HG03097 (cell line): ENCODE measurements at regions not wholly inside any gene's neighbourhood (a gene's known extent, or its start where the extent isn't known, plus 50 kb on each side); places are given as distances from the start of the nearest gene placed in this dataset.
"Not testable (repeated sequence)": the region's sequence is repeated elsewhere in the genome, so short reads cannot be mapped to it uniquely, and the experiment has no call there.

ENCODE experiments used
- ATAC-seq: cut with Tn5 transposase; IDR thresholded peaks from one replicate; pipeline ENCODE4 v1.9.1; 2021; ENCODE audit not compliant: unreplicated experiment, low FRiP score

DNA sequence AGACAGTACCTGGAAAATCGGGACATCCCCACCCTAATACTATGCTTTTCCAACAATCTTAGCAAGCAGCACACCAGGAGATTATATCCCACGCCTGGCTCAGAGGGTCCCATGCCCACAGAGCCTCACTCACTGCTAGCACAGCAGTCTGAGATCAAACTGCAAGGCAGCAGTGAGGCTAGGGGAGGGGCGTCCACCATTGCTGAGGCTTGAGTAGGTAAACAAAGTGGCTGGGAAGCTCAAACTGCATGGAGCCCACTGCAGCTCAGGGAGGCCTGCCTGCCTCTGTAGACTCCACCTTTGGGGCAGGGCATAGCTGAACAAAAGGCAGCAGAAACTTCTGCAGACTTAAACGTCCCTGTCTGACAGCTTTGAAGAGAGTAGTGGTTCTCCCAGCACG, 275.5 kb downstream of the IKZF2 start:
- not testable (repeated sequence) for ATAC-seq

DNA sequence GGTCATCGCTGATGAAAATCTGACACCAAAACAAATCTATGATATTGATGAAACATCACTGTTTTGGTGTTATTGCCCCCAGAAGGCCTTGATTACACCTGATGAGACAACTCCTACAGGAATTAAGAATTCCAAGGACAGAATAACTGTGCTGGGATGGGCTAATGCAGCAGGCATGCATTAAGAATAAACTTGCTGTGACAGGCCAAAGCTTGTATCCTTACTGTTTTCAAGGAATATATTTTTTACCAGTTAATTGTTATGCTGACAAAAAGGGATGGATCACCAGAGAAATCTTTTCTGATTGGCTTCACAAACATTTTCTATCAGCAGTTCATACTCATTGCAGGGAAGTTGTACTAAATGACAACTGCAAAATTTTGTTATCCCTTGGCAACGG, 278.2 kb downstream of the IKZF2 start:
- ATAC-seq = no peak

DNA sequence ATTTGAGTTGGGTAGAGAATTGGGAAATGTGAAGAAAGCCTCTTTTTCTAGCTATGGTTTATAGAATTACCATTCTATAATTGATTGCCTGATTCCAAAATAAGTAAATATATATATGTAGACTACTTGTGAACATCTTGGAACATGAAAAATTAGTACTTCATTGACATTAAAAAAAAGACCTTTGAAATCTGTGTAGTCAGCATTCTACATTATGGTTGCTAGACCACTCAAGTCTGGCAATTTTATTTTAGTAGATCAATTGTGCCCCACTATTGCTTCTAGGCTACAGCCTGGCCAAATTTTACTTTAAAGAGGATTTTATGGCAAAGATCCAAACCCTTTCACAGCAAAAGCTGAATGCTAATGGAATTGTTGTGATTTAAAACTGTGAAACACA, 279.8 kb downstream of the IKZF2 start:
- ATAC-seq = no peak

DNA sequence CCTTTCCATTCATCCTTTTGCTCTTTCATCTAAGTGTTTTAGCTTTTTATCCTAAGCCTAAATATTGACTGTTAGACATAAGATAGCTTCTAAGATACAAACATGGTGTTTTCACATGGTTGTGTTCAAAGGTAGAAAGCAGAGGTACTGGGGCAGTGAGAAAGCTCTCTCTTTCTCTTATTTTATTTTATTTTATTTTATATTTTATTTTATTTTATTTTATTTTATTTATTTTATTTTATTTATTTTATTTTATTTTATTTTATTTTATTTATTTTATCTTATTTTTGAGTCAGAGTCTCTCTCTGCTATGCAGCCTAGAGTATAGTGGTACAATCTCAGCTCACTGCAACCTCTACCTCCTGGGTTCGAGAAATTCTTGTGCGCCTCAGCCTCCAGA, 287.2 kb downstream of the IKZF2 start:
- ATAC-seq = no peak

DNA sequence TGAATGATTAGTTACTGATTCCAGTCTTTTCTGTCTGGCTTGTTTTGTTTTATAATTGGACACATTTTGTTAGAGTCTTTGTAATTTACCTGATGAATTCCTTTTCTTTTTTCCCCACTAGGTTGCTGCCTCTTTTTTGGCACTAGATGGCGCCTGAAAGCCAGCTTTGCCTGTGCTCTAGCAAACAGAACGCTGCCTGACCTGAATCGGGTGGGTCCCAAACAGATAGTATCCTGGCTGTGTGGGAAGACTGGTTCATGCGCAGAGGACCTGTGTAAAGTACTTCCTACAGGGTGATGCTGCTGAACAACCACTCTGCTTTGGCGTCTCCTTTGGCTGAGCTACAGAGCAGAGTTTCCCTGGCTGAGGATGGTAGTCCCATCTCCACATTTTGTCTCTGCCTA, 288.2 kb downstream of the IKZF2 start:
- ATAC-seq = no peak

DNA sequence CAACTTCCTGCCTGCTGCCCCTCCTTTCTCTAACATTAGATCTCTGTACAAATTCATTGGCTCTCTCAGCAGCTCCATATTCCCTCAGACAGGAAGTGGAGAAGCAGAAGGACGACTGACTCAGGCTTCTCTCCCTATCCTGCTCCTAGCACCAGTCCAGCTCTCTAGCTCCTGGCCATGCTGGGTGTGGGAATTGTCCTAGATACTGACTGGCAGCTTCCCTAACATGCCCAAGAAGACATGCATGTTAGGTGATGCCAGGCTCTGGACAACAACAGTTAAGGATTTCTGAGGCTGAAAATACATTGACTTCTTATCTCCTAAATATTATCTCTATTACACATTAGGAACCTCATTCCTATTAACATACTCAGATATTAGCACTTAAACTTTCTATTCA, 292.9 kb downstream of the IKZF2 start:
- ATAC-seq = no peak

DNA sequence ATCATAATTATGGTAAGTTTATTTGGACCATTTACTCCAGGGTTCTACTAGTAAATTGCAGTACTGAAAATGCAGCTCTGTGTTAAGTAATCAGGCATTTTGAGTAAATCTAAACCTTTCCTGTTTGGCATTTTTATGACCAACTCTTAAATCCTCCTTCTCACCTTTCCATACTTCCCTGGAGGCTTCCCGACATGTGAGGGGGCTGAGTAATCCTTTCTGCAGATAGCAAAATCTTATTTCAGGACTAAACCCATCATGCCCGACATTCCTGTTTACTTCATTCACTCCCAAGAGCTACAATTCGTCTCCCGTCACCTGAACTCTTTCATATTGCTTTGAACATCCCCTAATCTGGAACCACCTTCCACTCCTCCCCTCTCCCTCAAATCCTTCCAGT, 296.6 kb downstream of the IKZF2 start:
- ATAC-seq = no peak

DNA sequence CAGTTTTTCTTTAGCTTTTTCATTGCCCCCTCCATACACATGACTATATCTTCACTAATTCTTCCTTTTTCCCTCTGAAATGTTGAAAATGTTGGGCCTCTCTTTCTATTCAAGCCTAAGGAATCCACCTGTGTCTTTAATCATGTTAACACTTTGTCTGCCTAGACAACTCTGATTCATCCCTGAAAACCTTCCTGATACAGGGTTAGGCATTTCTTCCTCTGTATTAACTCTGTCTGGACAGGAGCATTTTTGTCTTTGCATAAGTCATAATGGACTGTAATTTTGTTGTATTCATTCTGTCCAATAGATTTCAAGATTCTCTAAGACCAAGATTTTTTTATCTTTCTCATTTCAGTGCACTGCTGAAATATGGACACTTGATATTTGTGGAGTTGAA, 297.3 kb downstream of the IKZF2 start:
- ATAC-seq = no peak

DNA sequence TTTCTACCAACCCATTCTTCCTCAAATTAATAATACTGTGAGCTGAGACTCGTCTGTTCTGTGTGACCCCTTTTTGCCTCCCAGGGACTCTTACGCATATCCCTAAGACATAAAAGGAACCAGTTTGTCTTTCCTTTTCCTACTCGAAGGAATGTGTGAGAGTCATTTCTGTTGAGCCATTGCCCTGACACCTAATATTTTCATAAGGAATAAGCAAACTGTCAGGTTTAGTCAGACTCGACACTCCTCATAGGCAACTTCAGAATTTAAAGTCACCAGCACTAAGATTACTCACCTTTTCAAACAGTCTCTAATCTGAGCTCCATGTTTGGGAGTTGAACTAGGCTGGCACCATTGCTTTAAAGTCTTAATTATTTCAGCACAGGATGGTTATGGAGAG, 305.5 kb downstream of the IKZF2 start:
- ATAC-seq = no peak

DNA sequence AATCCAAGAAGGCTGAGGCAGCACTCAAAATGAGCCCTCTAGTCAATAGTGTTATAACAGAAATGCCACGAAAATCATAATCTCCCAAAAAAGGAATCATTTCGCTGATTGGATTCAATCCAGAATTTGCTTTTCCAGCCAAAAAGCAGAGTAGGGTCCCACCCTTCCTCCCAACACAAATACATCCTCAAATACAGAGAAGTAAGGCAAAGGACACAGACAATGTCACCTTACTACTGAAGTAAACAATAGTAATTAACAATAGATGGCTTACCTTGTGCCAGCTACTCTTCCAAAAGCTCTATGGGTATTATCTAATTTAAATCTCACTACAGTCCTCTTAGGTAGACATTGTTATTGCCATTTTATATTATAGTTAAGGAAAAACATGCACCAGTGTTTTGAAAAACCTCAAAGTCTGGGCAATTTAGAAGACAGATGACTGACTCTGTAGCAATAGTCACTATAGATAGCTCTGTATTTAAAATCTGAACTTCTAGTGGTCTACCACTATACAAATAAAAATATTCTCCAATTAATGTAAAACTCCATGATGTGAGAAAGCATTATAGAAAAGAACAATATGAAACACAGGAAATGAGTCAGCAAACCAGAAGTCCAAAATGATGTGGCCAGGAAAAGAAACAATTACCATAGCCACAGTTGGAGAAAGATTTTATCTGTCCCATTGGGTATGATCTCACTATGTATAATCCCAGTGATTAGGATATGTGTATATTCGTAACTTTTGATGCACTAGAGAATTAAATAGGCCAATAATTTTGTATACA, 305.0 kb upstream of the ERBB4 start:
- no peak for ATAC-seq

DNA sequence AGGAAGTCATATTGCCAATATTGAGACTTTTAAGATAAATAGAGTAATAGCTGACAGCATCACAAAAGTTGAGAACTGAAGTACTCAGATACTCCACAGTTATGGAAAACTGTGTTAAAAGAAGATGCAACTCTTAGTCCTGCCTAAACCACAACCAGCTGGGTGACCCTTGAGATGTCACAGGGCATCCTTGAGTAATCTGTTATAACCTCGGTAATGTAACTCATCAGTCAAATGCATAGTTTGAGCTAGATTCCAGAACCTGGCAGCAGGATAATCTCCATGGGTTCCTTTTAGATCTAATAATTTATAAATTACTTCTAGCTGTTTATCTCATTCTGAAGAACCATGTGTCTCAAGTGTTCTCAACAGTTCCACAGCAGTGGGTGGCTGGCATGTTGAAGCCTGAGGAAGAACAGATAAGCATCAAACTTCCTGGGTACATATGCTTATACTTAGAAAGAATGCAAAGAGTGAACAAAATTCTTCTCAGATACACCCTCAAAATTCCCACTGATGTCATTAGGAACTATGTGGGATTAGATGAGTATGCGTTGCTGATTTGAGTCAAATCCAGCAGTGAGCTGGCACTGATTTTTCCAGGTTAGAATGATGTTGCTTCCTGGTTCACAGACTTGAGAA, 304.1 kb upstream of the ERBB4 start:
- ATAC-seq = no peak

DNA sequence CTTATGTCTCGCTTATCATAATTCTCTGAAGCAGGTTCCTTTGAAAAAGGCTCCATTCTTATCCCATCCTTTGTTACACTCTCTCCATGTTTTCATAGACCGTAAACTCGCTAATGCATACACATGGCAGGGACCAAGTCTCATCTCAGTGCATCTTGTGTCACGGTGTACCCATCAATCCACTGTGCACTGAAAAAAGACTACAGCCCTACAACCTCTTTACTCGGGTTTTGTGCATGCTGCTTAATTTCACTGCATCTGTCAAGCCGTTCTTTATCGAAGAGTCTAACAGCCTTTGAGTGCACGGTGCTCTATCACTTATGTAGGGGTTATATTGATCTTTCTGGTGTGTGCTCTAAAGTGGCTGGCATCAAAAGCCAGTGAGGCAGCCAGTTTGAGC, 302.9 kb upstream of the ERBB4 start:
- no peak for ATAC-seq

DNA sequence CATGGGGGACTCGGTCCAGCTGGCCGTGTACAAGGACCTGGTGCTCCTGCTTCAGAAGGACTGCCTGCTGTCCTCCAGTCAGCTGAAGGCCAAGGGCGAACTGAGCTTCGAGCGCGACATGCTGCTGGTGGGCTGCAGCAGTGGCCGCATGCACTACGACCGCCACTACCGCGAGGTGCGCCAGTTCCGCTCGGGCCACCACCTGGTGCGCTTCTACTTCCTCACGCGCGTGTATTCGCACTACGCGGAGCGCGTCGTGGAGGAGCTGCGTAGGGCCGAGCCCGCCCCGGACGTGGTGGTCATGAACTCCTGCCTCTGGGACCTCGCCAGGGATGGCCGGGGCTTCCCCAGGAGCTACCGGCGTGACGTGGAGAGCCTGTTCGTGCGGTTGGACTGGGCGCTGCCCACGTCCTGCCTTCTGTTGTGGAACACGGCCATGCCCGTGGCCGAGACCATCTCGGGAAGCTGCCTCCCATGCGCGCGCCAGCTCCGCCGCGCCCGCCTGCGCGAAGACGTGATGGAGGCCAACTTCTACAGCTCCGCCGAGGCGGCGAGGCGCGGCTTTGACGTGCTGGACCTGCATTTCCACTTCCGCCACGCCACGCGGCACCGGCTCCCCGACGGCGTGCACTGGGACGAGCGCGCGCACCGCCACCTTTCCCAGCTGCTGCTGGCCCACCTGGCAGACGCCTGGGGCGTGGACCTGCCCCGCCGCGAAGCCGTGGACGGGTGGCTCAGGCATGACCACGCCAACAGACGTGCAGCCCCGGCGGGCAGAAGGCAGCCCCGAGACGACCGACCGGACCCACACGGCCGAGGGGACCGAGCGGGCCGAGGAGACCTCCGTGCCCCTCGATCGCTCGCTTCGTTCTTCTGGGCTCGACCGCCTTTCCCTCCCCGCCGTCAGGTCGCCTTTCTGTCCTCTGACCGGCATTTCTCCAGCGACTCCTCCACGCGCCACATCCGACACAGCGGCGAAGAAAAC, 293.9 kb upstream of the ERBB4 start:
- ATAC-seq = no peak

DNA sequence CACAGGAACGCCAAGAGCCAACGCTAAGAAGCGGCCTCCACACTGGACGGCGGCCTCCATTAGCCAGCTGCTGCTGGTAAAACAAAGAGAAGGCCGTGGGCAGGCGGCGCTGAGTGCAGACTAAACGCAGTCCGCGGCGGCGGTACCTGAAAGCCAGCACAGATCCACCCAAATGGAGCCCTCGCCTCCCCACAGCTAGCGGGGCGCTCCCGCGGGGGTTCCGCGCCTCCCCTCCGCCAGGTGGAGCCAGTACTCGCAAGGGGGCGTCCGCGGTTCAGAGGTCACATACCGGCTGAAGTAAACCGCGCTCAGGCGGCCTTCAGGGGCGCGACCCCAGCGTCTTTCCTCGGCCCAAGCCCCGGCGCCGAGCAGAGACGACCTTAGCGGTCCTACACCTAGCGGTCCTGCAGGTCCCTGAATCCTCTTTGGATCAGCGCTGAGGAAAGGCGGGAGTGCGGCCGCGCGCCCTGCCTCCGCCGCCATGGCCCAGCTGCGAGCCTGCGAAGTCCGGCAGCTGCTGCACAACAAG, 293.1 kb upstream of the ERBB4 start:
- ATAC-seq = no peak

DNA sequence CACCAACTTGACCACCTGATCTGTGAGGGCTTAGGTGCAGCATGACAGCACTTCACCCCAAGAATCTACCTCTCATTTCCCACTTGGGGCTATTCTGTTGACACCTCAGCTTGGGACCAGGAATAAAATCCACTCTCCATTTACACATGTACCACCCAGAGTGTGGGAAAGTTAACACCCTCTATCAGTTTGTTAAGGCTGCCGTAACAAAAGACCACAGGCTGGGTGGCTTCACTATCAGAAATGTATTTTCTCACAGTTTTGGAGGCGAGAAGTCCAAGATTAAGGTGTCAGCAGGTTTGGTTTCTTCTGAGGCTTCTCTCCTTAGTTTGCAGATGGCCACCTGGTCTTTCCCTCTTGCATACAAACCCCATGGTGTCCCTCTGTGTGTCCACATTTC, 277.7 kb upstream of the ERBB4 start:
- ATAC-seq = no peak

DNA sequence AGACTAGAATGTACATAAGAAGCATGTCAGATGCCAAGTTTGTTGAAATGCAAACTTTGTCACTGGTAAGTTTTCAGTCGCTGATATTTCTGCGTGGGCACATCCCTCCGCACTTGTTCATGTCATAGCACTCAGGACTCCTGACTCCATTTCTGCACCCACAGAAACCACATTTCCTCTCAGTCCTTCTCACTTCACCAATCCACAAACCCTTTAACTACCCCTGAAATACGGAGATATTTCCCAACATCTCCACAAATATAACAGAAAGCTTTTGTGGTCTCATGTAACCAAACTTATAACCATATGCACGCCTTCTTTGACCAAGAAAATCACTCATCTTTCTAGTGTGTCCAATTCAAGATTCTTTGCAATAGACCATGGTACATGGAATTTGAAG, 276.9 kb upstream of the ERBB4 start:
- no peak for ATAC-seq

DNA sequence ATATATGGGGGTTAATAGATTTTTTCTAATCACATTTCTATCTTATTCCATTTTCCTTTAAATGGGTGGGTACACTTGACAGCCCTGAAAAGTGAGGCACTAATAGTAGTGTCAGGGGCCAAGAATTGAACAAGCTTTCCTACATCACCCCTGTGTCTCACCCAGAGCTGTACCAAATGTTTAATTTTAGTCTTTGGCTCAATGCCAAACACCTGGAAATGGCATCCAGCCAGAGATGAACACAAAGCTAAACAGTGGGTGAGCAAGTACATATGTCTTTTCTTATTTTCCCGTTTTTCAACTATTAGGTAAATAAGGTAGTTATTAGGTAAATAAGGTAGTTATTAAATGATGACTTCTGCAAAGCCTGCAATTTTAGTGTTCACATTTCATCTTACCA, 276.3 kb upstream of the ERBB4 start:
- ATAC-seq = no peak

DNA sequence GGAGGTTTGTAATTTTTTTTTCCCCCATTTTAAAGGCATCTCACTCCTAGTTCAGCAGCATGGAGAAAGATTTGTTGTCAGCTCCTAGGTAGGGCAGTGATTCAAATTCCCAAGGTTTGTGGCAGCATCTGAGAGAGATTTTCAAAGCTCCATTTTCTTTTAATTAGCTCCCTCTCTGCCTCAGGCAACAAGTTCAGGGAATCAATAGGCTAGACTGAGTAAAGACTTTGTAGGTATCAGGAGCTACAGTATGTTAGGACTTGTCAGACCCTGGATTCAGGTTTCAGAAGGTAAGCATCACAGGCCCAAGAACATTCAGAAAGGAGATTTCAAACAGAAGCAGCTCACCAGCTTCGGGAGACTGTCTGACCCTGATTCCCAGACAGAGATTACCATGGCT, 273.3 kb upstream of the ERBB4 start:
- no peak for ATAC-seq

DNA sequence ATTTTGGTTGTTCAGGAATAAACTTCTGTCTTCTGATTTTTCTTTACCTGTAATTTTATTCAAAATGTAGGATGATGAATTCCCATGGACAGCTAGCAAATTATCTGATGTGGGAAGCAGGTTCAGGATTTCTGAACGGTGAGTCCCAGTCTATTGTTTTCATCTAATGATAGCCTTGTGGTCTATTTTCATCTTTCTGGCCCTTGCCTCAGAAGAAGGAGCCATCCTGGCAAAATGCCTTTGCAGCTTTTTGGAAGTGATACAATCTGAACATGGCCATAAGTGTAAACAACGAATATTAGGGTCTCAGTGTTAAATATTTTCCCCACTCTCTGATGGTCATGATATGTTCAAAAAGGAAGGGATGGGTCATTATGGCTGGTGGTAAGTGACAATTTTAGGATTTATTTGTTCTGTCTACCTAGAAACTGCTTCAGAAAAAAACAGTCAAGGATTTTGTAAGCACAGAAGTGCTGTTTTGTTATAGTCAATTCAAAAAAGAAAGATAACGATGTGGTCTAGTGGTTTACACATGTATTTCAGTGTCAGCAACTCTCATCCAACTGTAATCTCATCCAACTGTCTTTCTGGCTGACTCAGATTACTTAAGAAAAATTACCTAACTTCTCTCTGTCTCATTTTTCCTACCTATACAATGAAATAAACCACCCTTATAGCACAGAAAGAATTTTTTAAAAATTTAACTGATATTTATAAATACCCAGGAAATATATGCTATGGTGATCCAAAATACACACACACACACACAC, 272.6 kb upstream of the ERBB4 start:
- ATAC-seq = no peak

DNA sequence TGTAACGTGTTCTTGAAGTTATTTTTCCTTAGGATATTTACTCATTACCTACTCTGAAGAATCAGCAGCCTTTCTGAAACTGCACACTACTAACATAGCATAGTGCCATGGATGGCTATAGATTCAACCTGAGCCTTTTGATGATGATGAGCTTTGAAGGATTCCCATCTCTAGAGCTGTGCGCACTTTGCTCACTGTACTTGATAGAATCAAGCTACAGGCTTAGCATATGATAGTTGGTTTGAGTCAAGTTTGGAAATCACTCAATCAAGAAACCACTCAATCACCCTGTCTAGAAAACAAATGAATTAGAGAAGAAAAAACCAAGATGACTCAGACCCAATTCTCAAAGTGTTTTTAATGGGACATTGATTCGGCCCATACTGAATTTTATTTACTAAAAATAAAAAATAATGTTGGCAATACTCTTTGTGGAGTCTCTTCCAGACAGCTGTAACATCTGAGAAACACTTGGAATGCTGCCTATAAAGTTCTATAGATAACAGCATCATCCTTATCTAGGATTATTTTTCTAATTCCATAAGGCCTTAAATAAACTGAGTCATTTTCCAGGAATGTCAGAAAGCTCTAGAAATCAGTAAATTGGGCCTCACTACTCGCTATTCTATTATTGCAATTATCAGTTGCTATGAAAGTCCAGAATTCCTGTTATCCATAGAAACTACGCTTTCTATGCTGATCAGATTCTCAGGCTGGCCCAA, 259.0 kb upstream of the ERBB4 start:
- ATAC-seq = no peak
